Osteocyte (in vitro differentiated cells): ENCODE measurements at regions not wholly inside any gene's neighbourhood (a gene's known extent, or its start where the extent isn't known, plus 50 kb on each side); places are given as distances from the start of the nearest gene placed in this dataset.

Experiments
- DNase-seq: peaks from one replicate; pipeline ENCODE4 v3.0.0; 2021; ENCODE audit warnings: mixed read lengths; ENCODE audit not compliant: unreplicated experiment; ENCODE audit errors: extremely low spot score
- H3K27ac Mint-ChIP-seq: one replicate; pipeline ENCODE4 v1.8.0; 2021; ENCODE audit warnings: mild to moderate bottlenecking, mixed read lengths; ENCODE audit not compliant: unreplicated experiment
- H3K27me3 Mint-ChIP-seq: one replicate; pipeline ENCODE4 v1.8.0; 2021; ENCODE audit warnings: mixed read lengths; ENCODE audit not compliant: unreplicated experiment
- H3K36me3 Mint-ChIP-seq: one replicate; pipeline ENCODE4 v1.8.0; 2021; ENCODE audit warnings: mixed read lengths; ENCODE audit not compliant: unreplicated experiment
- H3K4me1 Mint-ChIP-seq: one replicate; pipeline ENCODE4 v1.8.0; 2021; ENCODE audit warnings: mixed read lengths; ENCODE audit not compliant: unreplicated experiment
- H3K4me3 Mint-ChIP-seq: one replicate; pipeline ENCODE4 v1.8.0; 2021; ENCODE audit warnings: mild to moderate bottlenecking, moderate library complexity, mixed read lengths; ENCODE audit not compliant: unreplicated experiment
- H3K9me3 Mint-ChIP-seq: one replicate; pipeline ENCODE4 v1.8.0; 2021; ENCODE audit warnings: mixed read lengths; ENCODE audit not compliant: unreplicated experiment
- TF ChIP-seq, protein P1 (sequence below): fragments of 200-600 bp; sonication (generic); IDR thresholded peaks from 2 replicates; pipeline ENCODE4 v1.5.0; 2021; ENCODE audit warnings: antibody characterized with exemption, mild to moderate bottlenecking, moderate library complexity

DNA sequence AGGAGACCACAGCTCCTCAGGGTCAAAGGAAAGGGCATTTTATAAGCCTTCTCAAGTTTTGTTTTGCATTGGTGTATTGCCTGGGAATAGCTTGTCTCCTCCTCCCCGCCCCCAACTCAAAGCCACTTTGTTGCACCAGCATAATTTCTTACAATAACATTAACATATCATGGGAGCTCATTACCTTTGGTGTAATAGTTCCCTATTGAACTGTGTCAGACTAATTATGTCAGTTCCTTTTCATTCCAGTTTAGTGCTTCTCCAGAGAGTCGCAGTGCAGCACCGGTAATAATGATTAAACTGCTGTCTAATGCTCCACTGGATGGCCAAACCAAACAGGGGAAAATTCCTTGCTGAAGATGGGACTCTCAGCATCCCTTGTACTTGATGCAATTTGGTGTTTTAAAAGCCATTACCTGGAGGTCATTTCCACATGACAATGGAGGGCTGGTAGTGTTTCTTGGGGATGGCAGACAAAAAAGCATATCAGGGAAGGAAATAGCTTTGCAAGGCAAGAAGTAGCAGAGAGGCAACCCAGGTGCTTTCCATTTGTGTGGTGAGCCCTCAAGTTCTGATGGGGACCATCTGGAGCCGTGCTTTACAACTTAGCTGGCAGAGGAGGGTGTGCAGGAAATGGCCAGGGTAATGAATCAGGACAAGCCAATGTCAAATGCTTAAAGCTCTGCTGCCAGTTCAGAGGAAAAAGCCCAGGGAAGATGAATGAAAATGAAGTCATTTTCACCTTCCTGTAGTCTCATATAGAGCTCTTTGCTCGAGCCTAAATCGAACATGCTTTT lies 91.5 kb upstream of the NLRP1 start:
- H3K9me3 Mint-ChIP-seq: no peaks in the 10 kb centered on the region
- H3K4me3 Mint-ChIP-seq: no peak overlapping the region
- no peak overlapping the region for H3K27ac Mint-ChIP-seq
- no peaks in the 10 kb centered on the region for H3K4me1 Mint-ChIP-seq
- no peak for DNase-seq
- TF ChIP-seq, protein P1, sequence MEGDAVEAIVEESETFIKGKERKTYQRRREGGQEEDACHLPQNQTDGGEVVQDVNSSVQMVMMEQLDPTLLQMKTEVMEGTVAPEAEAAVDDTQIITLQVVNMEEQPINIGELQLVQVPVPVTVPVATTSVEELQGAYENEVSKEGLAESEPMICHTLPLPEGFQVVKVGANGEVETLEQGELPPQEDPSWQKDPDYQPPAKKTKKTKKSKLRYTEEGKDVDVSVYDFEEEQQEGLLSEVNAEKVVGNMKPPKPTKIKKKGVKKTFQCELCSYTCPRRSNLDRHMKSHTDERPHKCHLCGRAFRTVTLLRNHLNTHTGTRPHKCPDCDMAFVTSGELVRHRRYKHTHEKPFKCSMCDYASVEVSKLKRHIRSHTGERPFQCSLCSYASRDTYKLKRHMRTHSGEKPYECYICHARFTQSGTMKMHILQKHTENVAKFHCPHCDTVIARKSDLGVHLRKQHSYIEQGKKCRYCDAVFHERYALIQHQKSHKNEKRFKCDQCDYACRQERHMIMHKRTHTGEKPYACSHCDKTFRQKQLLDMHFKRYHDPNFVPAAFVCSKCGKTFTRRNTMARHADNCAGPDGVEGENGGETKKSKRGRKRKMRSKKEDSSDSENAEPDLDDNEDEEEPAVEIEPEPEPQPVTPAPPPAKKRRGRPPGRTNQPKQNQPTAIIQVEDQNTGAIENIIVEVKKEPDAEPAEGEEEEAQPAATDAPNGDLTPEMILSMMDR: no peak
- peaks cover 7% of the 10 kb centered on the region for H3K27me3 Mint-ChIP-seq
- H3K36me3 Mint-ChIP-seq: no peaks in the 10 kb centered on the region

DNA sequence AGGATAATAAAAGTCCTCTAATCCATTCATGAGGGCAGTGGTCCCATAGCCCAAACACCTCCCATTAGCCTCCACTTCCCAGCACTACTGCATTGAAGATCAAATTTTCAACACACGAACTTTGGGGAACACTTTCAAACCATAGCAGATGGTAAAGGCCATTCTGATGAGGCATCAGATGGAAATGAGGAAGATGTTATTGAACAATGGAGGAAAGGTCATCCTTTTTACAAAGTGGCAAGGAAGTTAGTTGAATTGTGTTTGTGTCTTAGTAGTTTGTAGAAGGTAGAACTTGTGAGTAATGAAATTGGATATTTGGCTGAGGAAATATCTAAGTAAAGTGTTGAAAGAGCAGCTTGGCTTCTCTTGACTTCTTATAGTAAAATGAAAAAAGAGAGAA lies 93.3 kb upstream of the NLRP1 start:
- DNase-seq: no peak
- H3K27ac Mint-ChIP-seq: no peak overlapping the region
- TF ChIP-seq, protein P1: no peak
- peaks cover 7% of the 10 kb centered on the region for H3K27me3 Mint-ChIP-seq
- H3K4me3 Mint-ChIP-seq: no peak overlapping the region
- no peaks in the 10 kb centered on the region for H3K9me3 Mint-ChIP-seq
- H3K36me3 Mint-ChIP-seq: no peaks in the 10 kb centered on the region
- H3K4me1 Mint-ChIP-seq: no peaks in the 10 kb centered on the region

DNA sequence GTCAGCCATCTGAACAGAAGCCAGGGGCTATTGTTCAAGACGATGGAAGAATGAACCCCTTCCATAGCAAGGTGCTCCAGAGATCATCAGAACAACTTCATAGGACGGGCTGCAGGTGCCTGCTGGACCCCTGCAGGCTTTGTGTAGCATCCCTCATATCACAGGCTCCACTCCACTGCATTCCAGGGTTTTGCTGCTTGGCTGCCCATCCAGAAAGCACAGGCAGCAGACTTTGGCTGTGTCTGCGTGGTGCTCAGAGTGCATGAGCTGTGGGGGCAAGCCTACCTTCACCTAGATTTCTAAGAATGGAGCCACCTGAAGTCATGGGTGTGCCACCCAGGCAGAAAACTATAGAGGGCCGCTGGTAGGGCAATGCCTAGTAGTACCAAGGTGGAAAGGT lies 93.9 kb upstream of the NLRP1 start:
- Mint-ChIP-seq H3K9me3 (no peaks in the 10 kb centered on the region), H3K4me1 (no peaks in the 10 kb centered on the region), H3K27me3 (peaks cover 7% of the 10 kb centered on the region), H3K4me3 (no peak overlapping the region), H3K27ac (no peak overlapping the region), H3K36me3 (no peaks in the 10 kb centered on the region)
- TF ChIP-seq, protein P1: no peak
- no peak for DNase-seq

DNA sequence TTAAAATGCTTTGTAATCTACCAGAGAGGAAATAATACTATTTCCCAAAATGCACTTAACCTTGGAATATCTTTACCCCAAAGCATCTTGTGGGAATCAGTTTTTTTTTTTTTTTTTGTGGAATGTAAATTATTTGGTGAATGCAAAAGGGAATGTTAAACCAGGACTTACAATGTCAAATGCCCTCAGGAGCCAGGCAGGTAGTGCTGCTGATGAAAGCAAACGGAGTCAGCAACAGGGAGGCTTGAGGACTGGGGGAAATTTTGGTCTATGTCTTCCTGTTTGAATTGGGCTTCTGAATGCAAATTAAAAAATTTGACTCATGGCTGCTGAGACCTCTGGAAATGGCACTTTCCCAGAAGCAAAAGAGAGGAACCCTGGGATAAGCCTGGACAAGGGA lies 96.5 kb upstream of the NLRP1 start:
- TF ChIP-seq, protein P1: no peak
- Mint-ChIP-seq H3K4me1 (no peaks in the 10 kb centered on the region), H3K27me3 (peaks cover 7% of the 10 kb centered on the region), H3K36me3 (no peaks in the 10 kb centered on the region), H3K4me3 (no peak overlapping the region), H3K9me3 (no peaks in the 10 kb centered on the region), H3K27ac (no peak overlapping the region)
- DNase-seq: no peak

DNA sequence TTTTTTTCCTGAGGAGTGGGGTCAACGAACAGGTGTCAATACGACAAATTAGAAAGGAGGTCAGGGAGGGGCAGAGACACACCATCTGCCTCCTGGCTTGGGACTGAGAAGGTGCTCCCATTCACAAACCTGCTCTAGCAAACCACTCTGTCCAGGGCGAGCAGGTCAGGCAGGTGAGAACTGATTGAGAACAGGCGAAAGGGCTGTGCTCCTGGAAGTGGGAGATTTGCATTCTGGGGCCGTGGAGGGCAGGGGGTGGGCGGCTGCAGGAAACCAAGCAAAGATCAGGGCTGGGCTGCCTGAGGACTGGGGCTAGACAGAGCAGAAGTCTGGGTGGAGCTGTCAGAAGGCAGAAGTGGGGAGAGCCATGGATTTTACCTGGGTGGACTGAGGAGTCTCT lies 98.9 kb upstream of the NLRP1 start:
- Mint-ChIP-seq H3K27ac (no peak overlapping the region), H3K4me3 (no peak overlapping the region), H3K27me3 (no peaks in the 10 kb centered on the region), H3K36me3 (no peaks in the 10 kb centered on the region), H3K9me3 (no peaks in the 10 kb centered on the region), H3K4me1 (no peaks in the 10 kb centered on the region)
- DNase-seq: no peak
- TF ChIP-seq, protein P1: no peak
